SK-N-SH treated with all-trans-retinoic acid at 6 μM for 48 hours (cell line): ENCODE measurements at regions not wholly inside any gene's neighbourhood (a gene's known extent, or its start where the extent isn't known, plus 50 kb on each side); places are given as distances from the start of the nearest gene placed in this dataset.

ENCODE experiments used
- ARNTL ChIP-seq: fragments of 450-650 bp; formaldehyde crosslinking; IDR thresholded peaks from 2 replicates; pipeline ENCODE4 v1.5.0; 2020; ENCODE audit warnings: low read depth, mild to moderate bottlenecking, moderate library complexity, borderline replicate concordance
- CREB5 ChIP-seq: fragments of 250-450 bp; sonication (Bioruptor Pico); IDR thresholded peaks from 2 replicates; pipeline ENCODE4 v1.5.1; 2020; ENCODE audit warnings: low read depth, mild to moderate bottlenecking, moderate library complexity
- CSDC2 ChIP-seq: fragments of 250-450 bp; sonication (Bioruptor Pico); IDR thresholded peaks from 2 replicates; pipeline ENCODE4 v1.5.0; 2020; ENCODE audit warnings: mild to moderate bottlenecking, moderate library complexity
- ESRRG ChIP-seq: fragments of 250-450 bp; sonication (Bioruptor Pico); IDR thresholded peaks from 2 replicates; pipeline ENCODE4 v1.6.1; 2021; ENCODE audit warnings: mild to moderate bottlenecking
- GLIS3 ChIP-seq: fragments of 250-450 bp; sonication (Bioruptor Pico); IDR thresholded peaks from 2 replicates; pipeline ENCODE4 v1.5.0; 2020; ENCODE audit warnings: mild to moderate bottlenecking, moderate library complexity
- PATZ1 ChIP-seq: fragments of 250-450 bp; sonication (Bioruptor Pico); IDR thresholded peaks from 2 replicates; pipeline ENCODE4 v1.8.0; 2020; ENCODE audit warnings: mild to moderate bottlenecking, moderate library complexity, borderline replicate concordance
- RARB ChIP-seq: fragments of 250-450 bp; sonication (Bioruptor Pico); IDR thresholded peaks from 2 replicates; pipeline ENCODE4 v1.8.0; 2021; ENCODE audit warnings: mild to moderate bottlenecking, moderate library complexity
- SNAI2 ChIP-seq: fragments of 250-450 bp; sonication (Bioruptor Pico); IDR thresholded peaks from 2 replicates; pipeline ENCODE4 v1.5.0; 2020; ENCODE audit warnings: mild to moderate bottlenecking, moderate library complexity
- TCF4 ChIP-seq: fragments of 250-450 bp; sonication (Bioruptor Pico); IDR thresholded peaks from 2 replicates; pipeline ENCODE4 v1.8.0; 2021; ENCODE audit warnings: mild to moderate bottlenecking, moderate library complexity, borderline replicate concordance
- ZC3H10 ChIP-seq: fragments of 250-450 bp; sonication (Bioruptor Pico); IDR thresholded peaks from 2 replicates; pipeline ENCODE4 v1.5.1; 2021; ENCODE audit warnings: mild to moderate bottlenecking, moderate library complexity
- ZFP30 ChIP-seq: fragments of 450-650 bp; formaldehyde crosslinking; IDR thresholded peaks from 2 replicates; pipeline ENCODE4 v1.5.0; 2022; ENCODE audit warnings: mild to moderate bottlenecking, moderate library complexity
- ZNF8 ChIP-seq: fragments of 450-650 bp; formaldehyde crosslinking; IDR thresholded peaks from 2 replicates; pipeline ENCODE4 v1.5.0; 2020; ENCODE audit warnings: mild to moderate bottlenecking, moderate library complexity

- no peak for TF ChIP-seq CSDC2 (CRISPR knock-in tag)
- TF ChIP-seq ZNF8 (CRISPR knock-in tag) = no peak
- TF ChIP-seq CREB5 (CRISPR knock-in tag) = no peak
- no peak for TF ChIP-seq ZC3H10 (CRISPR knock-in tag)
- no peak for TF ChIP-seq ESRRG (CRISPR knock-in tag)
- TF ChIP-seq GLIS3 = no peak
- TF ChIP-seq PATZ1 (CRISPR knock-in tag) = no peak
- no peak for TF ChIP-seq TCF4 (CRISPR knock-in tag)
- no peak for TF ChIP-seq SNAI2 (CRISPR knock-in tag)
- TF ChIP-seq ARNTL = no peak
- no peak for TF ChIP-seq ZFP30 (CRISPR knock-in tag)
- TF ChIP-seq RARB = no peak
These were observed 137.8 kb upstream of the MSX1 start for GRCh38 chr4:4721636-4722035.
